Posterior vena cava (tissue), 2 donors: ENCODE measurements at regions not wholly inside any gene's neighbourhood (a gene's known extent, or its start where the extent isn't known, plus 50 kb on each side); places are given as distances from the start of the nearest gene placed in this dataset.

Source experiments
- DNase-seq: peaks from one replicate; pipeline ENCODE4 v3.0.0-alpha.2; 2020; ENCODE audit warnings: low spot score
- intact Hi-C, 2 donors: fragments of 100-400 bp; cut with DNase I; formaldehyde crosslinking; loops; one replicate each; pipeline versions ENCODE4 v1.14.1 to v1.14.2; 2022 to 2023
- donor health status: DM: yes; HTN: yes; CAD: no.
- donor health status: DM: yes; HTN: yes; CAD: no.

GRCh38 chr12:98013560-98013959 is 501.8 kb upstream of the TMPO start:
- no peak for DNase-seq
- intact Hi-C loops: no loop called here

GRCh38 chr12:98018836-98019235 is 496.6 kb upstream of the TMPO start:
- intact Hi-C loops: no loop called here

GRCh38 chr12:98020376-98020775 is 495.0 kb upstream of the TMPO start:
- intact Hi-C loops: no loop called here

More at GRCh38 chr12:98018836-98019235, 496.6 kb upstream of the TMPO start:
- DNase-seq: no peak

GRCh38 chr12:98022961-98023360 is 492.4 kb upstream of the TMPO start:
- DNase-seq: no peak
- intact Hi-C loops: no loop called here

More at GRCh38 chr12:98020376-98020775, 495.0 kb upstream of the TMPO start:
- no peak for DNase-seq

- DNase-seq: no peak
- intact Hi-C loops: no loop called here
Measured at GRCh38 chr12:98037401-98038140, 477.8 kb upstream of the TMPO start.

- no peak for DNase-seq
- intact Hi-C loops: no loop called here
Measured at GRCh38 chr12:98042668-98043067, 472.7 kb upstream of the TMPO start.

- intact Hi-C loops: no loop called here
- no peak for DNase-seq
Measured at GRCh38 chr12:98045395-98045794, 470.0 kb upstream of the TMPO start.

- intact Hi-C loops: no loop called here
- no peak for DNase-seq
Measured at GRCh38 chr12:98048326-98048725, 467.1 kb upstream of the TMPO start.

GRCh38 chr12:98053202-98053601 is 462.2 kb upstream of the TMPO start:
- intact Hi-C loops: no loop called here
- DNase-seq: no peak

GRCh38 chr12:98057701-98058100 is 457.7 kb upstream of the TMPO start:
- DNase-seq: no peak
- intact Hi-C loops: loop anchor here in 1 of 2 donors (5.0 kb wide), 1 partner anchor 1115 kb away; no protein-coding TSS in a partner anchor

- DNase-seq: no peak
- intact Hi-C loops: loop anchor here in 1 of 2 donors (5.0 kb wide), 1 partner anchor 1116 kb away; no protein-coding TSS in a partner anchor
Measured at GRCh38 chr12:98058213-98058612, 457.2 kb upstream of the TMPO start.

GRCh38 chr12:98058838-98059237 is 456.6 kb upstream of the TMPO start:
- intact Hi-C loops: loop anchor here in 1 of 2 donors (5.0 kb wide), 1 partner anchor 1117 kb away; no protein-coding TSS in a partner anchor

GRCh38 chr12:98059659-98060343 is 455.6 kb upstream of the TMPO start:
- intact Hi-C loops: loop anchor here in 1 of 2 donors (5.0 kb wide), 1 partner anchor 1118 kb away; no protein-coding TSS in a partner anchor
- no peak for DNase-seq

More at GRCh38 chr12:98058838-98059237, 456.6 kb upstream of the TMPO start:
- DNase-seq: no peak

GRCh38 chr12:98060411-98060810 is 455.0 kb upstream of the TMPO start:
- intact Hi-C loops: no loop called here
- no peak for DNase-seq

- intact Hi-C loops: no loop called here
- no peak for DNase-seq
Measured at GRCh38 chr12:98062464-98063245, 452.7 kb upstream of the TMPO start.

GRCh38 chr12:98064501-98064900 is 450.9 kb upstream of the TMPO start:
- intact Hi-C loops: no loop called here
- DNase-seq: no peak

GRCh38 chr12:98067795-98068194 is 447.6 kb upstream of the TMPO start:
- DNase-seq: no peak
- intact Hi-C loops: no loop called here

- intact Hi-C loops: no loop called here
- DNase-seq: no peak
Measured at GRCh38 chr12:98073610-98074009, 441.8 kb upstream of the TMPO start.

- no peak for DNase-seq
- intact Hi-C loops: no loop called here
Measured at GRCh38 chr12:98074286-98074685, 441.1 kb upstream of the TMPO start.

GRCh38 chr12:98084391-98084790 is 431.0 kb upstream of the TMPO start:
- DNase-seq: no peak
- intact Hi-C loops: no loop called here
